ENCODE measurements at regions not wholly inside any gene's neighbourhood (a gene's known extent, or its start where the extent isn't known, plus 50 kb on each side); places are given as distances from the start of the nearest gene placed in this dataset.

- no peaks in the 10 kb centered on the region for H3K79me1 ChIP-seq (ENCODE audit: insufficient read depth, low read depth, low read length, poor library complexity, severe bottlenecking)
- H4K8ac ChIP-seq (replicated peaks; ENCODE audit: insufficient read length, low read depth, low read length) = no peak overlapping the region
- H3K23ac ChIP-seq (ENCODE audit: insufficient read length, low read depth, low read length) = no peak overlapping the region
- H3K4me1 ChIP-seq (ENCODE audit: insufficient read depth, low read length) = peaks cover 3% of the 10 kb centered on the region; the same call in 1 of the 2 replicates
- no peak overlapping the region for H3K27ac ChIP-seq (ENCODE audit: insufficient read length, low read depth, low read length)
- no peak overlapping the region for H3K56ac ChIP-seq (ENCODE audit: insufficient read length, low read depth, low read length)
- Mint-ChIP-seq H3K4me1 (peaks cover 33 to 44% of the 10 kb centered on the region in 2 experiments), H3K4me3 (no peak overlapping the region), H3K27ac (no peak overlapping the region), H3K27me3 (ENCODE audit: low read depth) (no peaks in the 10 kb centered on the region), H3K9me3 (peaks cover 0 to 5% of the 10 kb centered on the region in 2 experiments), H3K36me3 (ENCODE audit: insufficient read depth in 1 of 3, low read depth in 3 of 3) (peaks cover 0 to 3% (median 0%) of the 10 kb centered on the region in 3 experiments; a peak in 3 of 7 replicates)
- H2BK20ac ChIP-seq (ENCODE audit: low read depth, low read length, poor library complexity, severe bottlenecking) = no peak overlapping the region
- H3K14ac ChIP-seq (ENCODE audit: insufficient read depth, low read length) = no peak overlapping the region; the same call in 1 of the 2 replicates
- H3K4ac ChIP-seq (ENCODE audit: low read depth, low read length) = no peak overlapping the region
- no peak overlapping the region for H2AK5ac ChIP-seq (ENCODE audit: insufficient read length, low read length)
- no CpG with 5 or more reads among the region's 9 CpGs for WGBS (ENCODE audit: extremely low coverage, insufficient read length, low lambda C conversion rate)
- no peak overlapping the region for H3K4me2 ChIP-seq (ENCODE audit: insufficient read depth, insufficient read length, low read length)
- no peaks in the 10 kb centered on the region for H4K20me1 ChIP-seq (ENCODE audit: control insufficient read depth, insufficient read depth, insufficient read length)
- H2BK120ac ChIP-seq (ENCODE audit: low read depth, low read length, poor library complexity, severe bottlenecking) = no peak overlapping the region
- H3K9me3 ChIP-seq (ENCODE audit: control insufficient read depth, low read depth, low read length) = no peaks in the 10 kb centered on the region
- no peak overlapping the region for H3K18ac ChIP-seq (ENCODE audit: insufficient read length, low read depth, low read length)
- no peak overlapping the region for H2AFZ ChIP-seq (ENCODE audit: low read length)
- no peaks in the 10 kb centered on the region; the same call in 1 of the 2 replicates for H3K79me2 ChIP-seq (ENCODE audit: insufficient read depth, low read length)
- no peak overlapping the region for H4K91ac ChIP-seq (ENCODE audit: insufficient read length, low read depth, low read length)
- H2BK12ac ChIP-seq (ENCODE audit: insufficient read length, low read depth, low read length) = no peak overlapping the region
- H3K9ac ChIP-seq (ENCODE audit: extremely low read depth, insufficient read length, low read length) = no peak overlapping the region
- no peaks in the 10 kb centered on the region for H3K23me2 ChIP-seq (ENCODE audit: insufficient read length, low read depth, low read length, poor library complexity, severe bottlenecking)
- TF ChIP-seq, protein P1, sequence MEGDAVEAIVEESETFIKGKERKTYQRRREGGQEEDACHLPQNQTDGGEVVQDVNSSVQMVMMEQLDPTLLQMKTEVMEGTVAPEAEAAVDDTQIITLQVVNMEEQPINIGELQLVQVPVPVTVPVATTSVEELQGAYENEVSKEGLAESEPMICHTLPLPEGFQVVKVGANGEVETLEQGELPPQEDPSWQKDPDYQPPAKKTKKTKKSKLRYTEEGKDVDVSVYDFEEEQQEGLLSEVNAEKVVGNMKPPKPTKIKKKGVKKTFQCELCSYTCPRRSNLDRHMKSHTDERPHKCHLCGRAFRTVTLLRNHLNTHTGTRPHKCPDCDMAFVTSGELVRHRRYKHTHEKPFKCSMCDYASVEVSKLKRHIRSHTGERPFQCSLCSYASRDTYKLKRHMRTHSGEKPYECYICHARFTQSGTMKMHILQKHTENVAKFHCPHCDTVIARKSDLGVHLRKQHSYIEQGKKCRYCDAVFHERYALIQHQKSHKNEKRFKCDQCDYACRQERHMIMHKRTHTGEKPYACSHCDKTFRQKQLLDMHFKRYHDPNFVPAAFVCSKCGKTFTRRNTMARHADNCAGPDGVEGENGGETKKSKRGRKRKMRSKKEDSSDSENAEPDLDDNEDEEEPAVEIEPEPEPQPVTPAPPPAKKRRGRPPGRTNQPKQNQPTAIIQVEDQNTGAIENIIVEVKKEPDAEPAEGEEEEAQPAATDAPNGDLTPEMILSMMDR (conservative IDR thresholded peaks at IDR 0.05) = no peak
- H4K5ac ChIP-seq (ENCODE audit: insufficient read length, low read depth, low read length) = no peak overlapping the region
- DNase-seq = no peak
- no peak overlapping the region for H2BK15ac ChIP-seq (ENCODE audit: low read depth, low read length)
- H2BK5ac ChIP-seq (ENCODE audit: insufficient read length, low read length) = no peak overlapping the region
- H3K27me3 ChIP-seq (ENCODE audit: insufficient read depth, low read length) = no peaks in the 10 kb centered on the region
- no peak overlapping the region for H3T11ph ChIP-seq (ENCODE audit: low read length)
Observed at GRCh38 chr16:13439766-13440165, 480.2 kb upstream of the ERCC4 start.
